IMR-90 (cell line): ENCODE measurements at regions not wholly inside any gene's neighbourhood (a gene's known extent, or its start where the extent isn't known, plus 50 kb on each side); places are given as distances from the start of the nearest gene placed in this dataset.

Experiments used
- ATAC-seq: fragments of 200-7000 bp; cut with Tn5 transposase; 2 replicates; pipeline ENCODE4 v1.9.1; 2020; ENCODE audit warnings: low read depth, mild to moderate bottlenecking, moderate library complexity
- BruUV-seq: library from RNA; stranded (reverse); fragments of 400-500 nt; replicated peaks from 2 replicates; lab custom pipeline; 2021; lab: Mats Ljungman, UMichigan
- CTCF ChIA-PET: fragments of 300-600 bp; formaldehyde crosslinking; extraction: SDS; loops from one replicate; lab custom pipeline; 2021; ENCODE audit warnings: antibody characterized with exemption; lab: Yijun Ruan, JAX
- POLR2A ChIA-PET: fragments of 300-600 bp; sonication (Branson Sonifier 250); formaldehyde crosslinking; loops from one replicate; lab custom pipeline; 2022; ENCODE audit warnings: antibody characterized with exemption; ENCODE audit not compliant: unreplicated experiment; lab: Charles Lee
- DNase-seq: peaks from one replicate; pipeline ENCODE4 v3.0.0; 2013
- H2AFZ ChIP-seq: replicated peaks from 2 replicates; pipeline ENCODE3; 2013; ENCODE audit warnings: low read length, mild to moderate bottlenecking; ENCODE audit not compliant: poor library complexity
- H2AK5ac ChIP-seq: 2 replicates; pipeline ENCODE4 v1.6.1; 2013; ENCODE audit warnings: low read depth, low read length, inconsistent platforms
- H2AK9ac ChIP-seq: replicated peaks from 2 replicates; pipeline ENCODE3; 2013; ENCODE audit warnings: mild to moderate bottlenecking, low read depth, low read length, moderate library complexity; ENCODE audit not compliant: poor library complexity
- H2BK120ac ChIP-seq: 2 replicates; pipeline ENCODE4 v1.6.1; 2013; ENCODE audit warnings: low read depth, low read length, inconsistent platforms
- H2BK15ac ChIP-seq: 3 replicates; pipeline ENCODE4 v1.6.1; 2013; ENCODE audit warnings: low read depth, low read length, inconsistent platforms
- H2BK20ac ChIP-seq: 2 replicates; pipeline ENCODE4 v1.6.1; 2013; ENCODE audit warnings: low read depth, mild to moderate bottlenecking, inconsistent platforms, low read length, moderate library complexity
- H2BK5ac ChIP-seq: 2 replicates; pipeline ENCODE4 v1.6.1; 2013; ENCODE audit warnings: mild to moderate bottlenecking, low read depth, low read length, inconsistent platforms; ENCODE audit not compliant: poor library complexity, severe bottlenecking
- H3K14ac ChIP-seq: replicated peaks from 2 replicates; pipeline ENCODE4 v1.6.1; 2013; ENCODE audit warnings: low read depth, low read length, inconsistent platforms
- H3K18ac ChIP-seq: 2 replicates; pipeline ENCODE4 v1.6.1; 2013; ENCODE audit warnings: low read depth, low read length, control low read depth
- H3K23ac ChIP-seq: 2 replicates; pipeline ENCODE4 v1.6.1; 2013; ENCODE audit warnings: low read depth, low read length, inconsistent platforms
- H3K27ac ChIP-seq: 2 replicates; pipeline ENCODE4 v1.5.1; 2013; ENCODE audit warnings: mild to moderate bottlenecking, control low read depth, low read length; ENCODE audit not compliant: insufficient read depth
- H3K27me3 ChIP-seq: 2 replicates; pipeline ENCODE4 v1.6.1; 2013; ENCODE audit warnings: low read length; ENCODE audit not compliant: control insufficient read depth, insufficient read depth
- H3K36me3 ChIP-seq: 2 replicates; pipeline ENCODE4 v1.6.1; 2013; ENCODE audit warnings: low read length, mixed read lengths; ENCODE audit not compliant: control insufficient read depth, insufficient read depth
- H3K4ac ChIP-seq: 2 replicates; pipeline ENCODE4 v1.6.1; 2013; ENCODE audit warnings: low read depth, low read length, inconsistent platforms
- H3K4me1 ChIP-seq: 2 replicates; pipeline ENCODE4 v1.6.1; 2013; ENCODE audit warnings: low read length, mixed read lengths; ENCODE audit not compliant: control insufficient read depth, insufficient read depth
- H3K4me2 ChIP-seq: 2 replicates; pipeline ENCODE4 v1.6.1; 2013; ENCODE audit warnings: low read depth, mild to moderate bottlenecking, control low read depth, low read length, moderate library complexity
- H3K4me3 ChIP-seq: 2 replicates; pipeline ENCODE4 v1.5.1; 2013; ENCODE audit warnings: low read depth, mild to moderate bottlenecking, control low read depth, low read length, moderate library complexity; ENCODE audit not compliant: insufficient read depth
- H3K56ac ChIP-seq: 2 replicates; pipeline ENCODE4 v1.6.1; 2013; ENCODE audit warnings: low read length, inconsistent platforms; ENCODE audit not compliant: insufficient read depth; ENCODE audit errors: extremely low read depth
- H3K79me1 ChIP-seq, 2 experiments: 2 replicates each; pipeline ENCODE4 v1.6.1; 2013; ENCODE audit warnings: low read length in 2 of 2, inconsistent platforms in 1 of 2, low read depth in 1 of 2
- H3K9ac ChIP-seq: 2 replicates; pipeline ENCODE4 v1.6.1; 2013; ENCODE audit warnings: low read depth, low read length, control low read depth
- H3K9me1 ChIP-seq: 2 replicates; pipeline ENCODE4 v1.6.1; 2013; ENCODE audit warnings: low read length, inconsistent platforms; ENCODE audit not compliant: insufficient read depth
- H3K9me3 ChIP-seq: 2 replicates; pipeline ENCODE4 v1.6.1; 2013; ENCODE audit warnings: low read length; ENCODE audit not compliant: control insufficient read depth, insufficient read depth
- H4K20me1 ChIP-seq: 2 replicates; pipeline ENCODE4 v1.6.1; 2013; ENCODE audit warnings: low read length, inconsistent platforms; ENCODE audit not compliant: insufficient read depth
- H4K5ac ChIP-seq: 2 replicates; pipeline ENCODE4 v1.6.1; 2013; ENCODE audit warnings: mild to moderate bottlenecking, low read depth, low read length, control low read depth
- H4K8ac ChIP-seq, 2 experiments: 2 replicates each; pipeline ENCODE4 v1.6.1; 2013; ENCODE audit warnings: low read depth in 2 of 2, low read length in 2 of 2, control low read depth in 1 of 2, inconsistent platforms in 1 of 2
- H4K91ac ChIP-seq: 2 replicates; pipeline ENCODE4 v1.6.1; 2013; ENCODE audit warnings: low read depth, low read length, inconsistent platforms; ENCODE audit not compliant: insufficient read depth
- BHLHE40 ChIP-seq: fragments of 150-350 bp; IDR thresholded peaks from 2 replicates; pipeline ENCODE4 v1.6.1; 2016; ENCODE audit warnings: mild to moderate bottlenecking, low read depth, low read length
- CEBPB ChIP-seq: IDR thresholded peaks from 2 replicates; pipeline ENCODE4 v1.6.1; 2012; ENCODE audit warnings: low read depth, low read length, improper control_type of control experiment
- CHD1 ChIP-seq: IDR thresholded peaks from 2 replicates; pipeline ENCODE4 v1.6.1; 2012; ENCODE audit warnings: low read depth, low read length, improper control_type of control experiment
- FOS ChIP-seq: fragments of 150-350 bp; IDR thresholded peaks from 2 replicates; pipeline ENCODE4 v1.6.1; 2016; ENCODE audit warnings: low read depth, low read length
- MAFK ChIP-seq: IDR thresholded peaks from 2 replicates; pipeline ENCODE4 v1.6.1; 2012; ENCODE audit warnings: low read depth, low read length, improper control_type of control experiment
- MAZ ChIP-seq: IDR thresholded peaks from 2 replicates; pipeline ENCODE4 v1.6.1; 2012; ENCODE audit warnings: low read depth, mild to moderate bottlenecking, low read length, improper control_type of control experiment, moderate library complexity, borderline replicate concordance
- MXI1 ChIP-seq: IDR thresholded peaks from 2 replicates; pipeline ENCODE4 v1.6.1; 2012; ENCODE audit warnings: low read depth, mild to moderate bottlenecking, low read length, moderate library complexity, borderline replicate concordance
- NFE2L2 ChIP-seq: fragments of 150-350 bp; IDR thresholded peaks from 2 replicates; pipeline ENCODE4 v1.6.1; 2016; ENCODE audit warnings: low read depth, mild to moderate bottlenecking, low read length
- POLR2A ChIP-seq: IDR thresholded peaks from 2 replicates; pipeline ENCODE4 v1.6.1; 2012; ENCODE audit warnings: mild to moderate bottlenecking, low read depth, low read length
- RAD21 ChIP-seq: IDR thresholded peaks from 2 replicates; pipeline ENCODE4 v1.6.1; 2012; ENCODE audit warnings: low read length, improper control_type of control experiment
- RCOR1 ChIP-seq: IDR thresholded peaks from 2 replicates; pipeline ENCODE4 v1.6.1; 2012; ENCODE audit warnings: mild to moderate bottlenecking, low read length, improper control_type of control experiment; ENCODE audit not compliant: insufficient replicate concordance
- RFX5 ChIP-seq: IDR thresholded peaks from 2 replicates; pipeline ENCODE4 v1.8.0; 2012; ENCODE audit warnings: low read depth, mild to moderate bottlenecking, low read length, moderate library complexity
- SMC3 ChIP-seq: fragments of 150-350 bp; IDR thresholded peaks from 2 replicates; pipeline ENCODE4 v1.6.1; 2016; ENCODE audit warnings: low read depth, mild to moderate bottlenecking, antibody characterized with exemption, low read length, moderate library complexity
- WGBS, 2 experiments: methylation state at CpG; one replicate each; pipeline versions ENCODE4 v1.1.5 to v1.1.7; 2013; ENCODE audit warnings: missing lambda C conversion rate in 2 of 2; ENCODE audit not compliant: insufficient read length in 1 of 2; ENCODE audit errors: extremely low coverage in 2 of 2; 5-methylcytosine and 5-hydroxymethylcytosine counted together
- dilution Hi-C: fragments of 300-500 bp; cut with HindIII; formaldehyde crosslinking; loops from one replicate; pipeline ENCODE4 v1.14.3; 2018; ENCODE audit warnings: low sequenced_read_pairs; ENCODE audit not compliant: unreplicated experiment
- in situ Hi-C: fragments of 300-500 bp; cut with MboI; formaldehyde crosslinking; loops from 3 replicates; pipeline ENCODE4 v1.14.3; 2019; ENCODE audit warnings: low sequenced_read_pairs, inconsistent platforms, mixed read lengths
- intact Hi-C: fragments of 100-400 bp; cut with micrococcal nuclease; formaldehyde crosslinking; loops from 2 replicates; pipeline ENCODE4 v1.10.0; 2022
- TF ChIP-seq, protein P1 (sequence below): fragments of 150-350 bp; IDR thresholded peaks from 2 replicates; pipeline ENCODE4 v1.6.1; 2017; ENCODE audit warnings: mild to moderate bottlenecking, antibody characterized with exemption, low read length, low read depth
- TF ChIP-seq, protein P2 (sequence below): fragments of 150-350 bp; IDR thresholded peaks from 2 replicates; pipeline ENCODE4 v1.6.1; 2016; ENCODE audit warnings: low read depth, mild to moderate bottlenecking, low read length, moderate library complexity, borderline replicate concordance
- TF ChIP-seq, protein P3 (sequence below): conservative IDR thresholded peaks from 2 replicates; pipeline ENCODE4 v1.5.1; 2012; ENCODE audit warnings: mild to moderate bottlenecking, low read depth, low read length, improper control_type of control experiment

DNA sequence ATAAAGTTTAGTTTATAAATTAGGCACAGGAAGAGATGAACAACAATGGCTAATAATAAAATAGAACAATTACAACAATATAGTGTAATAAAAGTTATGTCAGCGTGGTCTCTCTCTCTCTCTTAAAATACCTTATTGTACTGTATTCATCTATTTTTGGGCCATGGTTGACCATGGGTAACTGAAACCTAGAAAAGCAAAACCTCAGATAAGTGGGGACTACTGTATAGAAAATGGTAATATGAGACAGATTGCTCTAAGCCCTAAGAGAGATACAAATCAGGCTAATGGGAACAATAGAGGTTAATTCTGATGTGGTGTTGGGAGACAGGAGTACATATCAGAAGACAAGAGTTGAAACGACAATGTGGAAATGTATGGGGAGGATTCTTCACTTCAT is 86.2 kb downstream of the ZNF365 start:
- ATAC-seq, result no peak
- CTCF ChIA-PET, result no interaction called here
- dilution Hi-C loops, result no loop called here

More for the DNA sequence above, 86.2 kb downstream of the ZNF365 start:
- Histone ChIP-seq H4K20me1 (no peaks in the 10 kb centered on the region), H3K27ac (no peak overlapping the region), H2AFZ (no peak overlapping the region), H3K9ac (no peak overlapping the region), H3K9me1 (no peaks in the 10 kb centered on the region), H3K18ac (no peak overlapping the region), H3K4me3 (no peak overlapping the region), H3K14ac (no peak overlapping the region), H3K9me3 (peaks cover 3% of the 10 kb centered on the region), H2BK15ac (no peak overlapping the region), H3K27me3 (no peaks in the 10 kb centered on the region), H4K91ac (no peak overlapping the region), H3K36me3 (no peaks in the 10 kb centered on the region), H3K23ac (no peak overlapping the region), H3K4me2 (no peak overlapping the region), H3K79me1 (no peaks in the 10 kb centered on the region), H2BK5ac (no peak overlapping the region), H2BK20ac (no peak overlapping the region), H2BK120ac (no peak overlapping the region), H2AK9ac (no peak overlapping the region), H3K56ac (no peak overlapping the region), H2AK5ac (no peak overlapping the region), H3K4ac (no peak overlapping the region), H4K8ac (no peak overlapping the region), H4K5ac (no peak overlapping the region), H3K4me1 (peaks cover 2% of the 10 kb centered on the region; the same call in 1 of the 2 replicates)
- POLR2A ChIA-PET, result no interaction called here
- no TSS peak for BruUV-seq
- intact Hi-C loops (no loop called here), in situ Hi-C loops (no loop called here)
- TF ChIP-seq RFX5 (no peak), POLR2A (no peak), RCOR1 (no peak), MAZ (no peak), FOS (no peak), NFE2L2 (no peak), MAFK (no peak), CEBPB (no peak), MXI1 (no peak), BHLHE40 (no peak), SMC3 (no peak), RAD21 (no peak), CHD1 (no peak)
- TF ChIP-seq, protein P1, sequence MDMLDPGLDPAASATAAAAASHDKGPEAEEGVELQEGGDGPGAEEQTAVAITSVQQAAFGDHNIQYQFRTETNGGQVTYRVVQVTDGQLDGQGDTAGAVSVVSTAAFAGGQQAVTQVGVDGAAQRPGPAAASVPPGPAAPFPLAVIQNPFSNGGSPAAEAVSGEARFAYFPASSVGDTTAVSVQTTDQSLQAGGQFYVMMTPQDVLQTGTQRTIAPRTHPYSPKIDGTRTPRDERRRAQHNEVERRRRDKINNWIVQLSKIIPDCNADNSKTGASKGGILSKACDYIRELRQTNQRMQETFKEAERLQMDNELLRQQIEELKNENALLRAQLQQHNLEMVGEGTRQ, result no peak
- TF ChIP-seq, protein P2, sequence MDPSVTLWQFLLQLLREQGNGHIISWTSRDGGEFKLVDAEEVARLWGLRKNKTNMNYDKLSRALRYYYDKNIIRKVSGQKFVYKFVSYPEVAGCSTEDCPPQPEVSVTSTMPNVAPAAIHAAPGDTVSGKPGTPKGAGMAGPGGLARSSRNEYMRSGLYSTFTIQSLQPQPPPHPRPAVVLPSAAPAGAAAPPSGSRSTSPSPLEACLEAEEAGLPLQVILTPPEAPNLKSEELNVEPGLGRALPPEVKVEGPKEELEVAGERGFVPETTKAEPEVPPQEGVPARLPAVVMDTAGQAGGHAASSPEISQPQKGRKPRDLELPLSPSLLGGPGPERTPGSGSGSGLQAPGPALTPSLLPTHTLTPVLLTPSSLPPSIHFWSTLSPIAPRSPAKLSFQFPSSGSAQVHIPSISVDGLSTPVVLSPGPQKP, result no peak
- TF ChIP-seq, protein P3, sequence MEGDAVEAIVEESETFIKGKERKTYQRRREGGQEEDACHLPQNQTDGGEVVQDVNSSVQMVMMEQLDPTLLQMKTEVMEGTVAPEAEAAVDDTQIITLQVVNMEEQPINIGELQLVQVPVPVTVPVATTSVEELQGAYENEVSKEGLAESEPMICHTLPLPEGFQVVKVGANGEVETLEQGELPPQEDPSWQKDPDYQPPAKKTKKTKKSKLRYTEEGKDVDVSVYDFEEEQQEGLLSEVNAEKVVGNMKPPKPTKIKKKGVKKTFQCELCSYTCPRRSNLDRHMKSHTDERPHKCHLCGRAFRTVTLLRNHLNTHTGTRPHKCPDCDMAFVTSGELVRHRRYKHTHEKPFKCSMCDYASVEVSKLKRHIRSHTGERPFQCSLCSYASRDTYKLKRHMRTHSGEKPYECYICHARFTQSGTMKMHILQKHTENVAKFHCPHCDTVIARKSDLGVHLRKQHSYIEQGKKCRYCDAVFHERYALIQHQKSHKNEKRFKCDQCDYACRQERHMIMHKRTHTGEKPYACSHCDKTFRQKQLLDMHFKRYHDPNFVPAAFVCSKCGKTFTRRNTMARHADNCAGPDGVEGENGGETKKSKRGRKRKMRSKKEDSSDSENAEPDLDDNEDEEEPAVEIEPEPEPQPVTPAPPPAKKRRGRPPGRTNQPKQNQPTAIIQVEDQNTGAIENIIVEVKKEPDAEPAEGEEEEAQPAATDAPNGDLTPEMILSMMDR, result no peak
- DNase-seq, result no peak
- 86% methylated on average over 1 of the region's 2 CpGs; no CpG with 5 or more reads in 1 of the 2 experiments for WGBS, 2 experiments
